ENCODE measurements at regions not wholly inside any gene's neighbourhood (a gene's known extent, or its start where the extent isn't known, plus 50 kb on each side); places are given as distances from the start of the nearest gene placed in this dataset.
"Not testable (repeated sequence)": the region's sequence is repeated elsewhere in the genome, so short reads cannot be mapped to it uniquely, and the experiment has no call there.

DNA sequence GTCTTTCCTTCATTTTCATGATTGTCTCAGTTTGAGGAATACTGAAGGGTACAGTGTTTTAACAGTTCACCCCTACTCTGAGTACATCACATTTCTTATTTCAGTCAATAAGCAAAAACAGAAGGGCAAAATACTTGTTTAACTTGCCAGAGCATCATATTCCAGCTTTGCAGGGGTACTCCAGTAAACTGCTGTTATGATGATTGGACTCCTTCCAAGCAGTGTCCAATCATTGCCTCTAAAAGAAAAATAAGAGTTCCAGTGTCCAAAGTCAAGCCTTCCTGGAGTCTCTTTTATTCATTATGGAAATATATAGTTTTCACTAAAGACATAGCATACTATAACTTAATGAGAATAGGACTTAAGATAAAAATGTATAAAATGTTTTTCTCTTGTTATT lies 105.1 kb downstream of the FANCF start:
- ATAC-seq (no peak), DNase-seq (no peak)
- Histone ChIP-seq H3K27me3 (no peaks in the 10 kb centered on the region), H3K9me3 (no peaks in the 10 kb centered on the region), H3K4me3 (no peak overlapping the region), H3K27ac (no peak overlapping the region), H3K36me3 (no peaks in the 10 kb centered on the region), H3K4me1 (no peaks in the 10 kb centered on the region)
- TF ChIP-seq, protein P1, sequence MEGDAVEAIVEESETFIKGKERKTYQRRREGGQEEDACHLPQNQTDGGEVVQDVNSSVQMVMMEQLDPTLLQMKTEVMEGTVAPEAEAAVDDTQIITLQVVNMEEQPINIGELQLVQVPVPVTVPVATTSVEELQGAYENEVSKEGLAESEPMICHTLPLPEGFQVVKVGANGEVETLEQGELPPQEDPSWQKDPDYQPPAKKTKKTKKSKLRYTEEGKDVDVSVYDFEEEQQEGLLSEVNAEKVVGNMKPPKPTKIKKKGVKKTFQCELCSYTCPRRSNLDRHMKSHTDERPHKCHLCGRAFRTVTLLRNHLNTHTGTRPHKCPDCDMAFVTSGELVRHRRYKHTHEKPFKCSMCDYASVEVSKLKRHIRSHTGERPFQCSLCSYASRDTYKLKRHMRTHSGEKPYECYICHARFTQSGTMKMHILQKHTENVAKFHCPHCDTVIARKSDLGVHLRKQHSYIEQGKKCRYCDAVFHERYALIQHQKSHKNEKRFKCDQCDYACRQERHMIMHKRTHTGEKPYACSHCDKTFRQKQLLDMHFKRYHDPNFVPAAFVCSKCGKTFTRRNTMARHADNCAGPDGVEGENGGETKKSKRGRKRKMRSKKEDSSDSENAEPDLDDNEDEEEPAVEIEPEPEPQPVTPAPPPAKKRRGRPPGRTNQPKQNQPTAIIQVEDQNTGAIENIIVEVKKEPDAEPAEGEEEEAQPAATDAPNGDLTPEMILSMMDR (IDR thresholded peaks at IDR 0.05) = no peak
- intact Hi-C loops (cut with DNase I) = no loop called here

DNA sequence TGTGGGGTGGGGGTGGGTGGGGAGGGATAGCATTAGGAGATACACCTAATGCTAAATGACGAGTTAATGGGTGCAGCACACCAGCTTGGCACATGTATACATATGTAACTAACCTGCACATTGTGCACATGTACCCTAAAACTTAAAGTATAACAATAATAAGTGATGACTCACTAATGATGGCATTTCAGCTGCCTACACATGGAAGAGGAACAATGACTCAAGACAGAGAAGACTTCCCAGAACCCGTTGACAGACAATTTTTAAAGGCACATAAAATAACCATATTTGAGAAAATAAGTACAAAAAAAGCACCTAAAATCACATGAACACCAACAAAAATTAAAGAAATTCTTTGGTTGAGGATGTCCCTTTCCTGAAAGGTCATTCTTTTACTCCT lies 107.3 kb downstream of the FANCF start:
- H3K9me3 ChIP-seq; DNase-seq; H3K4me3 ChIP-seq; ATAC-seq; H3K36me3 ChIP-seq; H3K4me1 ChIP-seq; intact Hi-C loops (cut with DNase I); H3K27me3 ChIP-seq; H3K27ac ChIP-seq: not testable (repeated sequence)

DNA sequence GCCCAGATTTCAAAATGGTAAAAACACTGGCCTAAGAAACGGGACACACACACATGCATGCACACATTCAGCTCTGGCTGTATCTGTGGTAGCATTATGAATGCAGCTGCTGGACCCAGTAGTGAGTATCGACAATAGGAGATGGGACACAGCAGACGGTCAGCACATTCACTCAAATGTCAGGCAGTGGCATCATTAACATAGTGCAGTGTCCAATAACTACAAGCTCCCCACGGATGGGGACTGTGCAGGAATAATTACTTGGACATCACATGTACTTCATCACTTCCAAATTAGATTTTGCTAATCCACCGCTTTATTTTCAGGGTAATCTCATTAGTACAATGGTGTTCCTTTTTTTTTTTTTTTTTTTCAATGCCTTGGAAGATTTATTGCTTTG lies 109.5 kb downstream of the FANCF start:
- Histone ChIP-seq H3K36me3 (no peaks in the 10 kb centered on the region), H3K4me1 (no peaks in the 10 kb centered on the region), H3K4me3 (no peak overlapping the region), H3K27me3 (no peaks in the 10 kb centered on the region), H3K9me3 (no peaks in the 10 kb centered on the region), H3K27ac (no peak overlapping the region)
- intact Hi-C loops (cut with DNase I) = no loop called here
- TF ChIP-seq, protein P1 (IDR thresholded peaks at IDR 0.05) = no peak
- ATAC-seq (no peak), DNase-seq (no peak)

DNA sequence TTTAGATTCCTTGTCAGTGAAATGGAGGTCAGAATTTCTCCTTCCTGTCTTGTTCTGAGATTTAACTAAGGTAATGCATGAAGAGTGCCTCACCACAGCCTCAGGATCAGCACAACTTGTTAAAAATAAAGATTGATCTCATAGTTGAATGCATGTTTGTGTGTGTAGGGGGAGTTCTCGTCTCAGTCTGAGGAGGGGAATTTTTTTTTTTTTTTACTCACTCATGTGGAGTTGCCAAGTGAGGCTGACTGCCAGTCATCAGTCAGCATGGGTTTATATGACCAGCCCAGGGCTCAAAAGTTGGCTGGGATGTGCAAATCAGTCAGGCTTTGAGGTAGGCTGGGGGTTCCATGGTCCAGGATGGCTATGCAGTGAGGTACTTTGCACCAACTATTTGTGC lies 113.2 kb downstream of the FANCF start:
- DNase-seq = no peak
- intact Hi-C loops (cut with DNase I) = no loop called here

DNA sequence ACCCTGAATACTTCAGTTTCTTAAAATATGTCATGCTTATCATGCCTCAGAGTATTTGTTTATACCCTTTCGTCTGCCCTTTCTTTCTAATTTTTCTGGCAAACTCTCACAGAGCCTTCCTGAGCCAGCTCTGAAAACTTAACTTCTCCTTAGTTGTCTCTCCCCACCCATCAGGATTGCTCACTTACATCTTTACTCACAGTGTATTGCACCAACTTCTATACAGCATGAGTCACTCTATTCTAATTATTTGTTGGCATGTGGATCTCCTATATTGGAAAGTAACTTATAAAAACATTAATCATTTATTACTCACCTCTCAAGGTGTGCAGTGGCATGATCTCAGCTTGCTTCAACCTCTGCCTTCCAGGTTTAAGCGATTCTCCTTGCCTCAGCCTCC lies 114.9 kb downstream of the FANCF start:
- intact Hi-C loops (cut with DNase I) = no loop called here
- peak; percentile 49 for ATAC-seq
- H3K36me3 ChIP-seq = no peaks in the 10 kb centered on the region

More for the DNA sequence above, 113.2 kb downstream of the FANCF start:
- no peaks in the 10 kb centered on the region for H3K9me3 ChIP-seq
- TF ChIP-seq, protein P1 (IDR thresholded peaks at IDR 0.05) = no peak
- no peaks in the 10 kb centered on the region for H3K27me3 ChIP-seq
- no peaks in the 10 kb centered on the region for H3K36me3 ChIP-seq
- no peak for ATAC-seq
- no peak overlapping the region for H3K4me3 ChIP-seq
- H3K4me1 ChIP-seq = no peaks in the 10 kb centered on the region
- H3K27ac ChIP-seq = no peak overlapping the region

DNA sequence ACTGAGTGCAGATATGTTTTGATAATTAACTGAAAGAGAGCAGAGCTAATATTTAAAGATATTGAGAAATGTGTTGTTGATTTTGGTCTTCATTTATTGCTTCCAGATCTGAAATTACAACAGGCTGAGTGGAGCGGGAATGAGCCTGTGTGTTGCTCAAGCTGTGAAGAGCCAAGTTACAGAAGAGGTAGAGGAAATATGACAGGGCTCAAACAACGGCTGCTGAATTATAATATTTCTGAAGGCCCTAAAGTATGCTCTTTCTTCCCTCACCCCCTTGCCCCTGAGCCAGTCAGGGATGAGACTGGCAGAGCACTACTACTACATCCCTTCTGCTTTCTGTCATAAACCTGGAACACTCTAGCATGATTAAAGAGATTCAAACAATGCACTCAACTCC lies 115.6 kb downstream of the FANCF start:
- intact Hi-C loops (cut with DNase I) = no loop called here
- Histone ChIP-seq H3K4me3 (no peak overlapping the region), H3K4me1 (no peaks in the 10 kb centered on the region), H3K27ac (no peak overlapping the region), H3K27me3 (no peaks in the 10 kb centered on the region), H3K9me3 (no peaks in the 10 kb centered on the region), H3K36me3 (no peaks in the 10 kb centered on the region)
- DNase-seq = no peak
- peak; percentile 26 for ATAC-seq
- TF ChIP-seq, protein P1 (IDR thresholded peaks at IDR 0.05) = no peak

More for the DNA sequence above, 114.9 kb downstream of the FANCF start:
- DNase-seq = no peak
- H3K27ac ChIP-seq = no peak overlapping the region
- H3K4me1 ChIP-seq = no peaks in the 10 kb centered on the region
- H3K9me3 ChIP-seq = no peaks in the 10 kb centered on the region
- no peaks in the 10 kb centered on the region for H3K27me3 ChIP-seq
- no peak overlapping the region for H3K4me3 ChIP-seq
- TF ChIP-seq, protein P1 (IDR thresholded peaks at IDR 0.05) = no peak
